ENCODE measurements at regions not wholly inside any gene's neighbourhood (a gene's known extent, or its start where the extent isn't known, plus 50 kb on each side); places are given as distances from the start of the nearest gene placed in this dataset.

DNA sequence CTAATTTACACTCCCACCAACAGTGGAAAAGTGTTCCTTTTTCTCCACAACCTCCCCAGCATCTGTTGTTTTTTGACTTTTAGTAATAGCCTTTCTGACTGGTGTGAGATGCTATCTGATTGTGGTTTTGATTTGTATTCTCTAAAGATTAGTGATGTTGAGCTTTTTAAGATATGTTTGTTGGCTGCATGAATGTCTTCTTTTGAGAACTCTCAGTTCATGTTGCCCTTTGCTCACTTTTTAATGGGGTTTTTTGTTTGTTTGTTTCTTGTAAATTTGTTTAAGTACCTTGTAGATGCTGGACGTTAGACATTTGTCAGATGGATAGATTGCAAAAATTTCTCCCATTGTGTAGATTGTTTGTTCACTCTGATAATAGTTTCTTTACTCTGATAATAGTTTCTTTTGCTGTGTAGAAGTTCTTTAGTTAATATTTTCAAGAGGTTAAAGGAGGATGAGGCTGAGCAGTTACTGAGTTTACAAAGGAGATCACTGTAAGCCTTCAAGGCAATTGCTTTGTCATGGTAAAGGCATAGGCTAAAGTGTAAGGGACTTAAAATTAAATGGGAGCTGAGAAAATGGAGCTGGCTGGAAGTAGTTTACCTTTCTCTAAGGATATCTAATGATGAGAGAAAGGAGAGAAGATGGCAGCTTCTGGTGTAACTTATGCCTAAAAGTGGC, 323.4 kb downstream of the PCDH7 start:
- TF ChIP-seq CTCF (conservative IDR thresholded peaks at IDR 0.05; ENCODE audit: low read depth, low read length) (no peak), EZH2 (IDR thresholded peaks at IDR 0.05; ENCODE audit: low read length, unreplicated experiment) (no peak)
